Lung (tissue), 11 donors: ENCODE measurements at regions not wholly inside any gene's neighbourhood (a gene's known extent, or its start where the extent isn't known, plus 50 kb on each side); places are given as distances from the start of the nearest gene placed in this dataset.

Experiments used
- ATAC-seq: fragments of 200-7000 bp; cut with Tn5 transposase; one replicate; pipeline ENCODE4 v1.9.1; 2020; ENCODE audit warnings: moderate number of reproducible peaks; ENCODE audit not compliant: insufficient read depth, low FRiP score
- DNase-seq, 3 donors: peaks; one replicate each; pipeline ENCODE4 v3.0.0-alpha.2; 2013 to 2017
- H3K27ac ChIP-seq, 2 donors: one replicate each; pipeline ENCODE4 v1.5.1; 2013; ENCODE audit warnings: mild to moderate bottlenecking in 2 of 2, moderate library complexity in 2 of 2, control low read depth in 1 of 2, inconsistent platforms in 1 of 2, low read depth in 1 of 2, low read length in 1 of 2
- H3K27me3 ChIP-seq, 3 donors: one replicate each; pipeline ENCODE4 v1.5.1; 2013; ENCODE audit warnings: low read length in 2 of 3; ENCODE audit not compliant: control insufficient read depth in 3 of 3, insufficient read depth in 3 of 3
- H3K36me3 ChIP-seq, 4 donors: one replicate each; pipeline ENCODE4 v1.5.1; 2013; ENCODE audit warnings: low read length in 4 of 4, mild to moderate bottlenecking in 1 of 4, moderate library complexity in 1 of 4; ENCODE audit not compliant: control insufficient read depth in 4 of 4, insufficient read depth in 4 of 4
- H3K4me1 ChIP-seq, 5 donors: one replicate each; pipeline ENCODE4 v1.5.1; 2013; ENCODE audit warnings: low read length in 5 of 5, mild to moderate bottlenecking in 2 of 5, moderate library complexity in 1 of 5; ENCODE audit not compliant: control insufficient read depth in 5 of 5, insufficient read depth in 5 of 5
- H3K4me3 ChIP-seq: one replicate; pipeline ENCODE4 v1.5.1; 2013; ENCODE audit warnings: mild to moderate bottlenecking, control low read depth, moderate library complexity
- H3K9ac ChIP-seq, 2 donors: one replicate each; pipeline ENCODE4 v1.5.1; 2013; ENCODE audit warnings: low read length in 2 of 2, control low read depth in 1 of 2; ENCODE audit not compliant: insufficient read depth in 1 of 2
- H3K9me3 ChIP-seq, 4 donors: one replicate each; pipeline ENCODE4 v1.5.1; 2013; ENCODE audit warnings: low read length in 3 of 4, mild to moderate bottlenecking in 1 of 4, moderate library complexity in 1 of 4; ENCODE audit not compliant: control insufficient read depth in 4 of 4, insufficient read depth in 3 of 4
- WGBS, 2 donors: extraction: QIAGEN DNeasy Blood & Tissue Kit; methylation state at CpG; one replicate each; pipeline ENCODE4 v1.1.7; 2013; 5-methylcytosine and 5-hydroxymethylcytosine counted together
- TF ChIP-seq, protein P1 (sequence below): IDR thresholded peaks from 2 replicates; pipeline ENCODE4 v1.5.1; 2012; ENCODE audit warnings: mild to moderate bottlenecking; ENCODE audit errors: control extremely low read depth, extremely low read depth
- donor health status: control.
- donor health status: control.
- donor health status: Bipolar disorder and iron deficiency.
- donor health status: healthy.
- donor health status: DM: yes; HTN: yes; CAD: no.

DNA sequence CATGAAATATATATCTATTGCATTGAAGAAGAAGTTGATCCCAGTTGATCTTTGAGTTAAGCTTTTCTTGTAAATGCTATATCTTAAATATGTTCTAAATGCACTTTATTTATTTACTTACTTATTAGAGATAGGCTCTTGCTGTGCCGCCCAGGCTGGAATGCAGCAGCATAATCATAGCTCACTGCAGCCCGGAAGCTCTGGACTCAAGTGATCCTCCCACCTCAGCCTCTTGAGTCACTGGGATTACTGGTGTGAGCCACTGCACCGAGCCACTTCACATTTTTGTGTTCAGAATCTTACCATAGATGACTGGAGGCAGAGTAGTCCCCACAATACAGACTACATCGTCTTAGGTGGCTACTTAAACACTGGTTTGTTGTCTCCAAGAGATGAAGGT, 324.3 kb upstream of the SLIT2 start:
- ATAC-seq: peak; percentile 53
- no peaks in the 10 kb centered on the region for H3K4me1 ChIP-seq
- H3K9me3 ChIP-seq: peaks cover 0 to 4% (median 0%) of the 10 kb centered on the region in 4 donors
- no peak overlapping the region for H3K4me3 ChIP-seq
- WGBS, 2 donors: 62 to 74% methylated on average over 4 of the region's 4 CpGs
- H3K9ac ChIP-seq: no peak overlapping the region
- H3K27me3 ChIP-seq: no peaks in the 10 kb centered on the region
- TF ChIP-seq, protein P1, sequence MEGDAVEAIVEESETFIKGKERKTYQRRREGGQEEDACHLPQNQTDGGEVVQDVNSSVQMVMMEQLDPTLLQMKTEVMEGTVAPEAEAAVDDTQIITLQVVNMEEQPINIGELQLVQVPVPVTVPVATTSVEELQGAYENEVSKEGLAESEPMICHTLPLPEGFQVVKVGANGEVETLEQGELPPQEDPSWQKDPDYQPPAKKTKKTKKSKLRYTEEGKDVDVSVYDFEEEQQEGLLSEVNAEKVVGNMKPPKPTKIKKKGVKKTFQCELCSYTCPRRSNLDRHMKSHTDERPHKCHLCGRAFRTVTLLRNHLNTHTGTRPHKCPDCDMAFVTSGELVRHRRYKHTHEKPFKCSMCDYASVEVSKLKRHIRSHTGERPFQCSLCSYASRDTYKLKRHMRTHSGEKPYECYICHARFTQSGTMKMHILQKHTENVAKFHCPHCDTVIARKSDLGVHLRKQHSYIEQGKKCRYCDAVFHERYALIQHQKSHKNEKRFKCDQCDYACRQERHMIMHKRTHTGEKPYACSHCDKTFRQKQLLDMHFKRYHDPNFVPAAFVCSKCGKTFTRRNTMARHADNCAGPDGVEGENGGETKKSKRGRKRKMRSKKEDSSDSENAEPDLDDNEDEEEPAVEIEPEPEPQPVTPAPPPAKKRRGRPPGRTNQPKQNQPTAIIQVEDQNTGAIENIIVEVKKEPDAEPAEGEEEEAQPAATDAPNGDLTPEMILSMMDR: no peak
- no peak overlapping the region for H3K27ac ChIP-seq
- no peak for DNase-seq
- no peaks in the 10 kb centered on the region for H3K36me3 ChIP-seq

DNA sequence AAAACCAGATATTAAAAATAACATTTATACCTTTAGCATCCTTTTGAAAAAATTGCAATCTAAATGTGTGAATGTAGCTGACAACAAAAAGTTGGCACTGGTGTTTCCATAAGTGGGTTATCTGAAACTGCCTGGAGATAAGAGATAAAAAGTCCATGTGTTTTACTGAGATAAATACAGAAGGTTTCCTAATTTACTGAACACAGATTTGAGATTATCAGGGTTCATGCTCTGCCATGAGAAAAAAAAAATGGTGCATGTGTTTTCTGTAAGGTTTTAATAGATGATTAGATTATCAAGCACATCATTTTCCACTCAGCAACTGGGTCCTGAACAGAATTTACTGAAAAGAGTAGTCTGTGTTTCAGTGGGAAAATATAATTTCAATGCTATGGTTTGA, 326.2 kb upstream of the SLIT2 start:
- Histone ChIP-seq H3K4me1 (no peaks in the 10 kb centered on the region), H3K27me3 (no peaks in the 10 kb centered on the region), H3K9ac (no peak overlapping the region), H3K27ac (no peak overlapping the region), H3K4me3 (no peak overlapping the region), H3K9me3 (peaks cover 0 to 4% (median 0%) of the 10 kb centered on the region in 4 donors), H3K36me3 (no peaks in the 10 kb centered on the region)
- DNase-seq (no peak), ATAC-seq (no peak)
- TF ChIP-seq, protein P1: no peak

DNA sequence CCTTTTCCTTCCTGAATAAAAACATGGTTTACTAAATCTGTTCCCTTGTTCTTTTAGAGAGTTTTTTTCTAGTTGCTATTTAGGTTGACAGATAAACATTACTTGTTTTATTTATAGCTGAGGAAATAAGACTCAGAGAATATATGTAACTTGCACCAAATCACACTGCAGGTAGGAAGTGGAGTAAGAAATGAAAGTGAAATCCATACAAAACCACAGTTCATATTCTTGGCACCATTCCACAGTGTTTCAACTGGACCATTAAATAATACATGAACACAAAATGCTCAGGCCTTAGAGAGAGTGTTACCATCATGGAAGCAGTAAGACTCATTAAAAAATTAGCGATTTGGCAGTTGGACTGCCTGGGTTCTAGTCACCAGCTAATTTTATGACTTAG, 326.9 kb upstream of the SLIT2 start:
- Histone ChIP-seq H3K4me1 (no peaks in the 10 kb centered on the region), H3K4me3 (no peak overlapping the region), H3K36me3 (no peaks in the 10 kb centered on the region), H3K27ac (no peak overlapping the region), H3K9me3 (peaks cover 0 to 10% (median 3%) of the 10 kb centered on the region in 4 donors), H3K27me3 (no peaks in the 10 kb centered on the region), H3K9ac (no peak overlapping the region)
- WGBS, 2 donors: 94 to 96% methylated on average over 1 of the region's 1 CpG
- DNase-seq (peak in 1 of 3 donors; percentile 21), ATAC-seq (no peak)
- TF ChIP-seq, protein P1: no peak

DNA sequence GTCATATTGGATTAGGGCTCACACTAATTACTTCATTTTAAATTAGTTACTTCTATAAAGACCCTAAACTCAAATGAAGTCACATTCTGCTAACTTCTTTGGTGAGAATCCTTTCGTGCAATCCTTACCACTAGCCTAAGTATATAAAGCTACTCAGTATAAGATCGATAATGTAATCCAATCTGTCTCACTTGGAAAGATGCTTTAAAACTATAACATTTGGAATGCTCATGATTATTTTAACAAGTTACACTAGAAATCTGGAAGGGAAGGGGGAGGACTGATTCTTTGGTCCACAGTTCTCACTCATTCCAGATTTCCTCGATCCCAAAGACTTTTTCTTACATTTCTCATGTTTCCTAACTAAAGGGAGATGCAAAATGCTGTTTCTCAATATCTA, 336.4 kb upstream of the SLIT2 start:
- Histone ChIP-seq H3K4me1 (no peaks in the 10 kb centered on the region), H3K4me3 (no peak overlapping the region), H3K36me3 (no peaks in the 10 kb centered on the region), H3K9ac (no peak overlapping the region), H3K27ac (no peak overlapping the region), H3K27me3 (no peaks in the 10 kb centered on the region), H3K9me3 (peaks cover 0 to 3% (median 1%) of the 10 kb centered on the region in 4 donors)
- DNase-seq (no peak), ATAC-seq (no peak)
- WGBS, 2 donors: 85 to 89% methylated on average over 3 of the region's 3 CpGs
- TF ChIP-seq, protein P1: no peak
